A673 (cell line): ENCODE measurements at regions not wholly inside any gene's neighbourhood (a gene's known extent, or its start where the extent isn't known, plus 50 kb on each side); places are given as distances from the start of the nearest gene placed in this dataset.

Source experiments
- CTCF ChIP-seq: fragments of 300-800, 200-600 bp; sonication (generic); conservative IDR thresholded peaks from 2 replicates; pipeline ENCODE4 v1.5.1; 2017; ENCODE audit warnings: low read depth, mild to moderate bottlenecking, antibody characterized with exemption, low read length, moderate library complexity, mixed read lengths
- EZH2 ChIP-seq: fragments of 200-600 bp; sonication (generic); IDR thresholded peaks from 2 replicates; pipeline ENCODE4 v1.6.1; 2017; ENCODE audit warnings: borderline replicate concordance, low read depth, mild to moderate bottlenecking, mixed read lengths, antibody characterized with exemption, low read length; ENCODE audit not compliant: poor library complexity, severe bottlenecking

GRCh38 chr11:119521551-119521950, 98.6 kb upstream of the THY1 start:
- TF ChIP-seq EZH2 (no peak), CTCF (no peak)
